Loucy (cell line): ENCODE measurements at regions not wholly inside any gene's neighbourhood (a gene's known extent, or its start where the extent isn't known, plus 50 kb on each side); places are given as distances from the start of the nearest gene placed in this dataset.

Source experiments
- CTCF ChIP-seq: fragments of 200-600 bp; sonication (generic); conservative IDR thresholded peaks from 2 replicates; pipeline ENCODE4 v1.5.1; 2014; ENCODE audit warnings: mild to moderate bottlenecking, antibody characterized with exemption, low read length
- EZH2phosphoT487 ChIP-seq: fragments of 200-600 bp; IDR thresholded peaks from 2 replicates; pipeline ENCODE4 v1.6.1; 2018; ENCODE audit warnings: antibody characterized with exemption, mild to moderate bottlenecking, moderate library complexity, borderline replicate concordance

GRCh38 chr4:85369703-85370380 is 105.1 kb upstream of the ARHGAP24 start:
- no peak for TF ChIP-seq CTCF
- TF ChIP-seq EZH2phosphoT487 = no peak
